AG04449 (cell line): ENCODE measurements at regions not wholly inside any gene's neighbourhood (a gene's known extent, or its start where the extent isn't known, plus 50 kb on each side); places are given as distances from the start of the nearest gene placed in this dataset.

Source experiments
- CTCF ChIA-PET: fragments of 350-600 bp; formaldehyde crosslinking; extraction: SDS; loops from one replicate; lab custom pipeline; 2021; ENCODE audit warnings: antibody characterized with exemption; lab: Yijun Ruan, JAX
- POLR2A ChIA-PET: fragments of 400-600, 350-600 bp; formaldehyde crosslinking; extraction: SDS; loops from one replicate; lab custom pipeline; 2020; ENCODE audit warnings: antibody characterized with exemption, inconsistent platforms; lab: Yijun Ruan, JAX
- DNase-seq: peaks from one replicate; pipeline ENCODE4 v3.0.0-alpha.2; 2010; ENCODE audit warnings: low read depth, low spot score
- H3K4me3 ChIP-seq: 2 replicates; pipeline ENCODE4 v1.5.1; 2011; ENCODE audit warnings: low read depth, mild to moderate bottlenecking, control low read depth, low read length
- CTCF ChIP-seq: IDR thresholded peaks from one replicate; pipeline ENCODE4 v1.5.1; 2011; ENCODE audit warnings: mild to moderate bottlenecking, moderate library complexity, low read length, control low read depth, inconsistent platforms; ENCODE audit not compliant: insufficient read depth; ENCODE audit errors: missing control alignments

- POLR2A ChIA-PET: no interaction called here
- no peak overlapping the region for H3K4me3 ChIP-seq
- DNase-seq: no peak
- CTCF ChIA-PET: no interaction called here
- TF ChIP-seq CTCF: no peak
These were observed 195.9 kb upstream of the FBXO33 start for GRCh38 chr14:39628087-39628486.

- ChIA-PET POLR2A (no interaction called here), CTCF (no interaction called here)
- TF ChIP-seq CTCF: no peak
- no peak overlapping the region for H3K4me3 ChIP-seq
- DNase-seq: no peak
These were observed 194.7 kb upstream of the FBXO33 start for GRCh38 chr14:39626589-39627576.

- TF ChIP-seq CTCF: no peak
- DNase-seq: no peak
- no peak overlapping the region for H3K4me3 ChIP-seq
- POLR2A ChIA-PET: no interaction called here
- CTCF ChIA-PET: no interaction called here
These were observed 189.4 kb upstream of the FBXO33 start for GRCh38 chr14:39621678-39622077.

GRCh38 chr14:39621223-39621622 lies 189.0 kb upstream of the FBXO33 start:
- no peak for TF ChIP-seq CTCF
- DNase-seq: no peak
- POLR2A ChIA-PET: no interaction called here
- no peak overlapping the region for H3K4me3 ChIP-seq
- CTCF ChIA-PET: no interaction called here

GRCh38 chr14:39617537-39617936 lies 185.3 kb upstream of the FBXO33 start:
- CTCF ChIA-PET: no interaction called here
- no peak for DNase-seq
- H3K4me3 ChIP-seq: no peak overlapping the region
- no peak for TF ChIP-seq CTCF
- POLR2A ChIA-PET: no interaction called here

GRCh38 chr14:39615352-39615751 lies 183.1 kb upstream of the FBXO33 start:
- ChIA-PET CTCF (no interaction called here), POLR2A (no interaction called here)
- no peak for DNase-seq
- no peak for TF ChIP-seq CTCF
- H3K4me3 ChIP-seq: no peak overlapping the region
